ENCODE measurements at regions not wholly inside any gene's neighbourhood (a gene's known extent, or its start where the extent isn't known, plus 50 kb on each side); places are given as distances from the start of the nearest gene placed in this dataset.

DNA sequence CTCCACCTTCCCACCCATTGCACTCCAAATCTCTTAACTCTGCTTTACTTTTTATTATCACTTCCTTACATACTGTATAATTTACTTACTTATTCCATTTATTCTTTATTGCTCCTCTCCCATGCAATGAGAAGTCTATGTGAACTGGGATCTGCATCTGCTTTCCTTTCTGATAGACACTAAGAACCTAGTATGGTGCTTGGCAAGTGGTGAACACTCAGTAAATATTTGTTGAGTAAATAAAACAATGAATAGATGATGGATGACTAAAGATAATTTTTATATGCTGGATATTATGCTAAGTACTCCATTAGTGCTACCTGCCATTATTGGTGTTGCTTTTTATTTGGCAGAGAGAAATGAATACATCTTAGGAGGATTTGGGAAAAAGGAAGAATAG lies 151.0 kb downstream of the TPH2 start:
- no peak for FAIRE-seq
- intact Hi-C loops (cut with micrococcal nuclease; ENCODE audit: unreplicated experiment) (no loop called here), in situ Hi-C loops (cut with HindIII; ENCODE audit: extremely low pct_ligation_motif_present, low pct_unique_long_range_greater_than_20kb) (no loop called here)
- CTCF ChIA-PET (ENCODE audit: low intra/inter-chr PET ratio, low total read pairs), result no interaction called here
- Histone ChIP-seq H3K79me2 (ENCODE audit: insufficient read depth, low read length) (no peaks in the 10 kb centered on the region), H3K36me3 (replicated peaks in 1 of 2; ENCODE audit: control insufficient read depth in 1 of 2, insufficient read depth in 2 of 2, low read length in 2 of 2) (no peaks in the 10 kb centered on the region), H3K9me3 (ENCODE audit: low read length) (no peaks in the 10 kb centered on the region), H3K27me3 (ENCODE audit: control insufficient read depth in 1 of 2, insufficient read depth in 2 of 2, low read length in 2 of 2) (no peaks in the 10 kb centered on the region; a peak in 1 of 5 replicates), H3K9ac (ENCODE audit: insufficient read depth, low read depth, low read length) (no peak overlapping the region), H3K4me2 (ENCODE audit: low read depth, low read length) (no peak overlapping the region), H3K4me1 (ENCODE audit: insufficient read depth, low read length) (no peaks in the 10 kb centered on the region), H3K27ac (ENCODE audit: extremely low read length, insufficient read depth, low read length) (no peak overlapping the region), H2AFZ (ENCODE audit: low read length) (no peak overlapping the region), H3K4me3 (replicated peaks in 1 of 3; ENCODE audit: insufficient read depth in 1 of 3, low read depth in 2 of 3, low read length in 3 of 3) (no peak overlapping the region), H4K20me1 (ENCODE audit: insufficient read depth, low read length) (no peaks in the 10 kb centered on the region)
- POLR2A ChIA-PET, result no interaction called here
- no TSS peak for BruUV-seq (replicated peaks)
- ATAC-seq, result no peak
- DNase-seq (ENCODE audit: low spot score), result no peak
- TF ChIP-seq ZBTB1 (CRISPR knock-in tag; IDR thresholded peaks at IDR 0.05; ENCODE audit: borderline replicate concordance) (no peak), NFRKB (IDR thresholded peaks at IDR 0.05) (no peak), MAFK (conservative IDR thresholded peaks at IDR 0.05 in 1 of 2, IDR thresholded peaks at IDR 0.05 in 1 of 2; ENCODE audit: low read length in 2 of 2) (no peak), ZNF850 (CRISPR knock-in tag; conservative IDR thresholded peaks at IDR 0.05) (no peak), ZNF496 (CRISPR knock-in tag; IDR thresholded peaks at IDR 0.05; ENCODE audit: insufficient replicate concordance) (no peak), BRCA1 (CRISPR knock-in tag; IDR thresholded peaks at IDR 0.05) (no peak), CCAR2 (optimal IDR thresholded peaks at IDR 0.05; ENCODE audit: low read depth, low read length) (no peak), ZBTB25 (CRISPR knock-in tag; IDR thresholded peaks at IDR 0.05) (no peak), MTA1 (CRISPR knock-in tag; IDR thresholded peaks at IDR 0.05; ENCODE audit: borderline replicate concordance) (no peak), ZNF768 (CRISPR knock-in tag; IDR thresholded peaks at IDR 0.05) (no peak), ZNF879 (CRISPR knock-in tag; IDR thresholded peaks at IDR 0.05) (no peak), HDAC2 (CRISPR knock-in tag; IDR thresholded peaks at IDR 0.05) (no peak), ZNF260 (CRISPR knock-in tag; IDR thresholded peaks at IDR 0.05; ENCODE audit: borderline replicate concordance, low read depth) (no peak)
- TF ChIP-seq, protein P1, sequence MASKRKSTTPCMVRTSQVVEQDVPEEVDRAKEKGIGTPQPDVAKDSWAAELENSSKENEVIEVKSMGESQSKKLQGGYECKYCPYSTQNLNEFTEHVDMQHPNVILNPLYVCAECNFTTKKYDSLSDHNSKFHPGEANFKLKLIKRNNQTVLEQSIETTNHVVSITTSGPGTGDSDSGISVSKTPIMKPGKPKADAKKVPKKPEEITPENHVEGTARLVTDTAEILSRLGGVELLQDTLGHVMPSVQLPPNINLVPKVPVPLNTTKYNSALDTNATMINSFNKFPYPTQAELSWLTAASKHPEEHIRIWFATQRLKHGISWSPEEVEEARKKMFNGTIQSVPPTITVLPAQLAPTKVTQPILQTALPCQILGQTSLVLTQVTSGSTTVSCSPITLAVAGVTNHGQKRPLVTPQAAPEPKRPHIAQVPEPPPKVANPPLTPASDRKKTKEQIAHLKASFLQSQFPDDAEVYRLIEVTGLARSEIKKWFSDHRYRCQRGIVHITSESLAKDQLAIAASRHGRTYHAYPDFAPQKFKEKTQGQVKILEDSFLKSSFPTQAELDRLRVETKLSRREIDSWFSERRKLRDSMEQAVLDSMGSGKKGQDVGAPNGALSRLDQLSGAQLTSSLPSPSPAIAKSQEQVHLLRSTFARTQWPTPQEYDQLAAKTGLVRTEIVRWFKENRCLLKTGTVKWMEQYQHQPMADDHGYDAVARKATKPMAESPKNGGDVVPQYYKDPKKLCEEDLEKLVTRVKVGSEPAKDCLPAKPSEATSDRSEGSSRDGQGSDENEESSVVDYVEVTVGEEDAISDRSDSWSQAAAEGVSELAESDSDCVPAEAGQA (IDR thresholded peaks at IDR 0.05; ENCODE audit: low read depth), result no peak
- TF ChIP-seq, protein P1 (CRISPR knock-in tag; IDR thresholded peaks at IDR 0.05; ENCODE audit: borderline replicate concordance), result no peak

Measured in HepG2 (cell line).